ENCODE measurements at regions not wholly inside any gene's neighbourhood (a gene's known extent, or its start where the extent isn't known, plus 50 kb on each side); places are given as distances from the start of the nearest gene placed in this dataset.

DNA sequence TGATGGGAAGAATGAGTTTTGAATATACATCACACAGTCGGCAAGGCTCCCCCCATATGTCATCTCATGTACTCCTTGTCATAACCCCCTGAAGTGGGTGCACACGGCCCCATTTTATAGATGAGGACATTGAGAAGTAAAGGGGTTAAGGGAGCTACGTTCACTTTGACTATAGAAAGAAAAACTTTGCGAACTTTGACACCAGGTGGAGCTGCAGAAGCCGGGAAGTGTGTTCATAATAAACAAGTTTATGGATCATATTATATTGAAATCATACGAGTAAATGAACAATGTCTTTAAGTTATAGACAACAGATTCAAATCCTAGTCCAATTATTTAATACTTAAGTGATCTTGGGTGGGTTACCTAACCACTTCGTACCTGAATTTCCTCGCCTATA, 203.8 kb upstream of the PITX2 start:
- TF ChIP-seq RAD21 (IDR thresholded peaks at IDR 0.05; ENCODE audit: insufficient read depth, low read depth, low read length) (no peak), CTCF (IDR thresholded peaks at IDR 0.05 in 2 of 3, conservative IDR thresholded peaks at IDR 0.05 in 1 of 3; ENCODE audit: control insufficient read depth in 2 of 3, extremely low read depth in 1 of 3, insufficient read depth in 1 of 3, low read depth in 3 of 3, low read length in 3 of 3) (no peak), EP300 (IDR thresholded peaks at IDR 0.05; ENCODE audit: borderline replicate concordance in 1 of 2, control insufficient read depth in 1 of 2, low read depth in 2 of 2, low read length in 2 of 2) (no peak), TCF7 (IDR thresholded peaks at IDR 0.05; ENCODE audit: borderline replicate concordance) (no peak), TCF3 (IDR thresholded peaks at IDR 0.05; ENCODE audit: borderline replicate concordance, insufficient read depth, low read depth, low read length) (no peak), TAF1 (IDR thresholded peaks at IDR 0.05; ENCODE audit: borderline replicate concordance, low read depth, low read length) (no peak), ZNF207 (IDR thresholded peaks at IDR 0.05; ENCODE audit: borderline replicate concordance) (no peak), ESRRA (IDR thresholded peaks at IDR 0.05; ENCODE audit: low read length) (no peak), ZZZ3 (IDR thresholded peaks at IDR 0.05; ENCODE audit: control insufficient read depth, insufficient read length, low read depth) (no peak), GABPA (IDR thresholded peaks at IDR 0.05; ENCODE audit: low read depth) (no peak), POLR2AphosphoS5 (IDR thresholded peaks at IDR 0.05; ENCODE audit: low read length) (no peak)
- TF ChIP-seq, protein P1, sequence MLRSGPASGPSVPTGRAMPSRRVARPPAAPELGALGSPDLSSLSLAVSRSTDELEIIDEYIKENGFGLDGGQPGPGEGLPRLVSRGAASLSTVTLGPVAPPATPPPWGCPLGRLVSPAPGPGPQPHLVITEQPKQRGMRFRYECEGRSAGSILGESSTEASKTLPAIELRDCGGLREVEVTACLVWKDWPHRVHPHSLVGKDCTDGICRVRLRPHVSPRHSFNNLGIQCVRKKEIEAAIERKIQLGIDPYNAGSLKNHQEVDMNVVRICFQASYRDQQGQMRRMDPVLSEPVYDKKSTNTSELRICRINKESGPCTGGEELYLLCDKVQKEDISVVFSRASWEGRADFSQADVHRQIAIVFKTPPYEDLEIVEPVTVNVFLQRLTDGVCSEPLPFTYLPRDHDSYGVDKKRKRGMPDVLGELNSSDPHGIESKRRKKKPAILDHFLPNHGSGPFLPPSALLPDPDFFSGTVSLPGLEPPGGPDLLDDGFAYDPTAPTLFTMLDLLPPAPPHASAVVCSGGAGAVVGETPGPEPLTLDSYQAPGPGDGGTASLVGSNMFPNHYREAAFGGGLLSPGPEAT (IDR thresholded peaks at IDR 0.05; ENCODE audit: low read depth): no peak
- TF ChIP-seq, protein P2, sequence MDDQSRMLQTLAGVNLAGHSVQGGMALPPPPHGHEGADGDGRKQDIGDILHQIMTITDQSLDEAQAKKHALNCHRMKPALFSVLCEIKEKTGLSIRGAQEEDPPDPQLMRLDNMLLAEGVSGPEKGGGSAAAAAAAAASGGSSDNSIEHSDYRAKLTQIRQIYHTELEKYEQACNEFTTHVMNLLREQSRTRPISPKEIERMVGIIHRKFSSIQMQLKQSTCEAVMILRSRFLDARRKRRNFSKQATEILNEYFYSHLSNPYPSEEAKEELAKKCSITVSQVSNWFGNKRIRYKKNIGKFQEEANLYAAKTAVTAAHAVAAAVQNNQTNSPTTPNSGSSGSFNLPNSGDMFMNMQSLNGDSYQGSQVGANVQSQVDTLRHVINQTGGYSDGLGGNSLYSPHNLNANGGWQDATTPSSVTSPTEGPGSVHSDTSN (IDR thresholded peaks at IDR 0.05; ENCODE audit: insufficient replicate concordance, low read depth, low read length): no peak
